DOHH2 (cell line): ENCODE measurements at regions not wholly inside any gene's neighbourhood (a gene's known extent, or its start where the extent isn't known, plus 50 kb on each side); places are given as distances from the start of the nearest gene placed in this dataset.

Experiments
- CTCF ChIP-seq: fragments of 200-600 bp; sonication (generic); IDR thresholded peaks from one replicate; pipeline ENCODE4 v1.5.1; 2014; ENCODE audit warnings: antibody characterized with exemption, mild to moderate bottlenecking, low read depth, low read length; ENCODE audit not compliant: poor library complexity, severe bottlenecking
- EZH2phosphoT487 ChIP-seq: fragments of 200-600 bp; sonication (generic); IDR thresholded peaks from 2 replicates; pipeline ENCODE4 v1.6.1; 2017; ENCODE audit warnings: borderline replicate concordance, mild to moderate bottlenecking, antibody characterized with exemption, low read length, moderate library complexity, mixed read lengths

- TF ChIP-seq CTCF (no peak), EZH2phosphoT487 (no peak)
Measured at GRCh38 chr18:75538727-75539126, 111.2 kb upstream of the SMIM21 start.
